ENCODE measurements at regions not wholly inside any gene's neighbourhood (a gene's known extent, or its start where the extent isn't known, plus 50 kb on each side); places are given as distances from the start of the nearest gene placed in this dataset.

- no peak for DNase-seq (ENCODE audit: low read depth in 2 of 2)
Measured at GRCh38 chr6:3526962-3527650, 70.3 kb upstream of the SLC22A23 start.

- no peak for DNase-seq (ENCODE audit: low read depth in 2 of 2)
Measured at GRCh38 chr6:3525915-3526314, 69.1 kb upstream of the SLC22A23 start.

GRCh38 chr6:3524456-3524855, 67.6 kb upstream of the SLC22A23 start:
- no peak for DNase-seq (ENCODE audit: low read depth in 2 of 2)

- no peak for DNase-seq (ENCODE audit: low read depth in 2 of 2)
Measured at GRCh38 chr6:3523966-3524365, 67.1 kb upstream of the SLC22A23 start.

- DNase-seq (ENCODE audit: low read depth in 2 of 2), result no peak
Measured at GRCh38 chr6:3523271-3523670, 66.4 kb upstream of the SLC22A23 start.

GRCh38 chr6:3522561-3523260, 65.9 kb upstream of the SLC22A23 start:
- no peak for DNase-seq (ENCODE audit: low read depth in 2 of 2)

- no peak for DNase-seq (ENCODE audit: low read depth in 2 of 2)
Measured at GRCh38 chr6:3520281-3521230, 63.7 kb upstream of the SLC22A23 start.

GRCh38 chr6:3518356-3519190, 61.7 kb upstream of the SLC22A23 start:
- DNase-seq (ENCODE audit: low read depth in 2 of 2), result no peak

GRCh38 chr6:3517350-3517749, 60.5 kb upstream of the SLC22A23 start:
- DNase-seq (ENCODE audit: low read depth in 2 of 2), result no peak

GRCh38 chr6:3516092-3516491, 59.2 kb upstream of the SLC22A23 start:
- DNase-seq (ENCODE audit: low read depth in 2 of 2), result no peak

- DNase-seq (ENCODE audit: low read depth in 2 of 2), result no peak
Measured at GRCh38 chr6:3515669-3516068, 58.8 kb upstream of the SLC22A23 start.

- no peak for DNase-seq (ENCODE audit: low read depth in 2 of 2)
Measured at GRCh38 chr6:3513416-3513815, 56.6 kb upstream of the SLC22A23 start.

GRCh38 chr6:3512832-3513231, 56.0 kb upstream of the SLC22A23 start:
- DNase-seq (ENCODE audit: low read depth in 2 of 2), result no peak

- no peak for DNase-seq (ENCODE audit: low read depth in 2 of 2)
Measured at GRCh38 chr6:3510617-3511016, 53.8 kb upstream of the SLC22A23 start.

- no peak for DNase-seq (ENCODE audit: low read depth in 2 of 2)
Measured at GRCh38 chr6:3510178-3510577, 53.3 kb upstream of the SLC22A23 start.

GRCh38 chr6:3509336-3509735, 52.5 kb upstream of the SLC22A23 start:
- DNase-seq (ENCODE audit: low read depth in 2 of 2), result no peak

GRCh38 chr6:3506751-3507383, 50.0 kb upstream of the SLC22A23 start:
- DNase-seq (ENCODE audit: low read depth in 2 of 2), result no peak
